Ecto neural progenitor cell (in vitro differentiated cells): ENCODE measurements at regions not wholly inside any gene's neighbourhood (a gene's known extent, or its start where the extent isn't known, plus 50 kb on each side); places are given as distances from the start of the nearest gene placed in this dataset.
"Not testable (repeated sequence)": the region's sequence is repeated elsewhere in the genome, so short reads cannot be mapped to it uniquely, and the experiment has no call there.

Experiments
- DNase-seq: peaks from one replicate; pipeline ENCODE4 v3.0.0-alpha.2; 2018; ENCODE audit warnings: low spot score

DNA sequence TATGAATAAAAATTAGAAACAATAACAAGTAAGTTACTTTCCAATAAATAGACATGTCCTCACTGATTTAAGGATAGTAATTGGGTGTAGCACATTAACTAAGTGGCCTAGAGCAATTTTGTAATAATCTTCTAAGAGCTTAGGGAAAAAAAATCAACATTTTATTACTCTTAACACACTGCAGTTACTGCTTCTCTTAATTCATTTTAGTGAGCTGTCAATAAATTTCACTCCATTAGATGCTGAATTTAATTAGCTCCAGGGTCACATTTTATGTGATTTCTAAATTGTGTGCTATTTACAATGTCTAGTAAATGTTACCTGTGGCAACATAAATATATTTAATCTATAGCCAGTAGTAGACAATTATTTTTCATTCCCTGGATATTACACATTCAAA, 612.0 kb downstream of the C4orf33 start:
- no peak for DNase-seq

DNA sequence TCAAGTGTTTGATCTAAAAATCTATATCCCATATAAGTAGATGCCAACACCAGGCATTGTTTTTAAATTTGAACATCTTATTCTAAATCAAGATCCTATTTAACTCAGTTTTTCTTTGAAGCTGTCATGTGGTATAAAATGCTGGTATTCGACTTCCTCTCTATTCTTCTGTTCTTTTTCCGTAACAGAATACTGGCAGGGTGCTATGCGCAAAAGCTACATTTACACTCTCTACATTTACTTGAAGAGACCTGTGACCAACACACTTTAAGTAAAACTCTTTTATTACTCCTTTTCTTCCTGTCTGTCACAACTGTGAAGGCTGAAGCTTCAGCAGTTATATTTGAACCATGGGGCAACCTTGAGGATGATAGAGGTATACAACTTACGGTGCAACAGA, 612.8 kb downstream of the C4orf33 start:
- DNase-seq: no peak

DNA sequence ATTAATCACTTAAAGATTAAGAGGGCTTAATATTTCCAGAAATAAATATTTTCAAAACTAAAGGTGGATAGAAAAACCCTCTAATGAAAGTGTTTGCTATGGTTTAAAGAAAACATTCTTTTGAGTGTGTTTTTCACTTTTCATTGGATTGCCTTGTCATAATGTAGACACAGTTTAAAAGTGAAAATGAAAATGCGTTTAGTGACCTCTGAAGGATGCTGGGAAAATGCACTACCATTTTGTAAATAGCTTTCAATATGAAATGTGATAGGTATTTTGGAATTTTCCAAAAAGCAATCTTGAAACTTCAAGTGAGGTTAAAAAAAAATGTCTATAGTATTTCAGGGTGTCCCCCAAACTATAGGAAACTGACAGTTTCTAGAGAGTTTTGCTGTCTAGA, 642.2 kb downstream of the C4orf33 start:
- no peak for DNase-seq

DNA sequence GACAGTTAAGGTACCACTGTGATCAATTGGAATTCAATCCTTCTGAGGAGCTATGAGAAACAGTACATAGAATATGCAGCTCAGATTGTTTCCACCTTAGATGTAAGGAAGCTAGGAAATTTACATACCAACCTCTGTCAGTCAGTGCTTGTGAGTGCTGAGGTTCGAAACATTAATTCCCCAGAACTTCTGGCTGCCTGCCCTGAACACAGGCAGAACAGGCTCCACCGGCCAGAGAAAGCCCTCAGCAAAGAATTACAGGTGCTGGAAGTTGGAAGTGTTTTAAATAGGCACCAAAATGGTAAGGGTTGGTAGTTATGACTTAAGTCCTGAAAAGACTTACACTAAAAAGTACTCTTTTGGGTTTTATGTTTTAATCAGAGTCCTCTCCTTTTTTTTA, 651.8 kb downstream of the C4orf33 start:
- no peak for DNase-seq

DNA sequence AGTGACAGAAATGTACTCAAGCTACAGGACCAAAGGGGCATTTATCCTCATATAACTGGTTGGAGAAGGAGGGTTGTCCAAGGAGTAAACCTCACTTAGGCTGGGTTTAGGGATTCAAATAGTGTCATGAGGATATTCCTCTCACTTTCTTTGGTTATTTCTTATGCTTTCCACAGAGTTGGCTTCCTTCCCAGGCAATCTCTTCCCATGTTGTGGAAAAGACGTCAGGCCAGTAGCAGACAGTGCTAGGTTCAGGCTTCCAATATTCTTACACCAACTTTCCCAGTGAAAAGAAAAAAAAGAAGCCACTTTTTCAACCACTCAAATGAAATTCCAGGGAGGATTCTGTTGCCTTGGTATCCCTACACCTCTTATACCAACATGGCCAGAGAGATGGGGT, 653.0 kb downstream of the C4orf33 start:
- no peak for DNase-seq

DNA sequence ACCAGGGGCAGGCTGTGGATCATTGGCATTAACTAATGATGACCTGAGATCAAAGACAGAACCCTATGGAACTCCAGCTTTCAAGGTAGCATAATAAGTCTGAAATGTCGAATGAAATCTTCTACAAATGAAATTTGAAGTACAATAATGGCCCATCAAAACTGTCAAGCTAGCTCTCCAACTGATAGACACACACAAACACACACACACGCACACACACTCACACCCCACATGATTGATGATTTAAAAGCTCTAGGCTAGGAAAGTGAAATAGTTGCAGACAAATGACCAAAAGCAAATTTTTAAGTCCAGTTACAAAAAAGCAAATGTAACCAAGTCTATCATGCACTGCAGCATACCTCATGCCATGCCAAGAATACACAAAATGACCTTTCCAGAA, 655.7 kb downstream of the C4orf33 start:
- no peak for DNase-seq

DNA sequence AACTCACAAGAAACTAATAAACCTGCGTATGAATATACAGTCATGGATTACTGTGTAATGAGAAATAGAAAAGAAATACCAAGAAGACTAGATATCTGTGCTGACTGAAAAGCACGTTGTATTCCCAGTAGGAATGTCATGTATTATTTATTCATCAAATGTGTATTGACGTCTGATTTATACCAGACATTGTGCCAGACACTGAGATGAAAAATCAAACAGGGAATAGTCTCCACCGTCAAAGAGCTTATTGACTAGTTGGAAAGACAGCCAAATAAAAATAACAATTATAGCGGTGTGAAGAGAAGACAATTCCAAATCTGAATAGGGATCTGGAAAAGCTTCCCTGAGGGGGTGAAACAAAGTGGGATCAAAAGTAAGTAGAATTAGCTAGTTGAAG, 687.6 kb downstream of the C4orf33 start:
- no peak for DNase-seq

DNA sequence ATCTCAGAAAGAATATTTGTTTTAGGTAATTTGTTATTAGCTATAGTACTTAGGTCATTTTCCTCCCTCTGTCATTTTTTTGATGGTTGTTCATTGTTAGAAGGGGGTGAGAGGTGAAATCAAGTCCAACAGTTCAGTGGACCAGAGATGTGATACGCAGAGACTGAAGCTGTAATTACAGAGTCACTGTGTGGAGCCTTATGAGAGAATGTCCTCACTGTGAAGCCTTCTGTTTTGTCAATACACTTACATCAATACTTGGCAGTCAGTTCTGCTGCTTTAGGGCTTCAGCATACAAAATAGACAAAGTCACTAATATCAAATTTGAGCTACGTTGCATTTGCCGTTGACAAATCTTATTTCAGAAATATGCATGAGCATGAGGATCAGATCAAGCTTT, 692.5 kb downstream of the C4orf33 start:
- no peak for DNase-seq

DNA sequence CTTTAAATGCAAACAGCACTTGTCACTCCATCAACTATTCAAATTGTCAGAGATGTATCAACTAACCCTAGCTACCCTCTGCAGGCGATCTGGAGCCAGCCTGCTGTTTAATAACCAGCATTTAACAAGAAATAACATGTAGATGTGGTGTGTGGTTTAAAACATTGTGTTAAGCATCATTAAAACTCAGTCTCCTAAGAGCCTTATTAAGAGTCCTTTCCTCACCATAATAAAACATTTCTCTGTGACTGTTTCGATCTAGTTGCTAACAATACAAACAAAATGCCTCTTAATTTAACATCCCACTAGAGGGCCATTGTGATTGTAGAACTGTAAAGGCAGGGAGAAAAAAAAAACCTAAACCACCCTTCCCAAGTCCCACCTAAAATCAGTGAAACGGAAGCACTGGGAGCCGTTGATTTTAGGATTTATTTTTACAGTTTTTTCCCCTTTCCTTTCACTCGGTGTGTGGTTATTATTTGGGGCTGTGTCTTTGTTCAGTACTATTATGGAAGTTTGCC, 708.6 kb downstream of the C4orf33 start:
- no peak for DNase-seq

DNA sequence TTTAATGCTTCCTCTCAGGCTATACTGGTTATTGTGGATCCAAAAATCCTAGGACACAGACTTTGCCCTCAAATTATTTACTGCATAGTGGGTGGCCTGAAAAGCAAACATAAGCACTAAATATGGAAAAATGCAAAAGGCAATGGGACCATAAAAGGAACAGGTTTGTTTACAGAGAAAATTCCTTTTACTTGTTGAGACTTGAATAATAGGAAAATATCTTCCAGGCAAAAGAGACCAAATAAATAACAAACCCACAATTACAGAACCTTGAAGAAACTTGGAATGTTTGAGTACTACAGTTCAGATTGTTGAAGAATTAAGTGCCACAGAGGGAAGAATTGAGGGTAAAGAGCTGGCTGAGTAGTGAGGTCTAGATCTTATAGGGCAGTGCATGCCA, 711.0 kb downstream of the C4orf33 start:
- no peak for DNase-seq

DNA sequence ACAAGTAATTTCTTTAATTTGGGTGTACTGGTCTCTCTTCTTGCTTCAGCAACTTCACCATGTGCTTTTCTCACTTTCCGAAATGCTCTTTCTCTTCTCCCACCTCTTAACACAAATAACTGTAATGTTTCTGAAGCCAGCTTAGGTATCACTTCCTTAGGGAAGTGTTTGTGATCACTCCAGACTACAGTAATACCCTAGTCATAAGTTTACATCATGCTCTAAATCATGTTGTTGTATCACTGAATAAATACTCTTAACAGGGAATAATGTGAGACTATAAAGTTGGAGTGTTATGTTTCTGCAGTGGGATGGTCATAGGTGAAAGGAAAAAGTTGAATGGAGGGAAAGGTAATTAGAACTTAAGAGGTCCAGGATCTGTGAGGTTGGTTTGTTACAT, 712.3 kb downstream of the C4orf33 start:
- DNase-seq: no peak

DNA sequence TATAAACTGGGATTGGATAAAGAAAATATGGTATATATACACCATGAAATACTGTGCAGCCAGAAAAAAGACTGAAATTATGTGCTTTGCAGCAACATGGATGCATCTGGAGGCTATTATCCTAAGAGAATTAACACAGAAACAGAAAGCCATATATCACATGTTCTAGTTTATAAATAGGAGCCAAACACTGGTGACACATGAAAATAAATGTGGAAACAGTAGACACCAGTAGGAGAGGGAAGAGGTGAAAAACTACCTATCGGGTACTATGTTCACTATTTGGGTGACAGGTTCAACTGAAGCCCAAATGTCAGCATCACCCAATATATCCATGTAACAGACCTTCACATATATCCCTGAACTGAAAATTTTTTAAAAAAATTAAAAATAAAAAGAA, 725.1 kb downstream of the C4orf33 start:
- no peak for DNase-seq

DNA sequence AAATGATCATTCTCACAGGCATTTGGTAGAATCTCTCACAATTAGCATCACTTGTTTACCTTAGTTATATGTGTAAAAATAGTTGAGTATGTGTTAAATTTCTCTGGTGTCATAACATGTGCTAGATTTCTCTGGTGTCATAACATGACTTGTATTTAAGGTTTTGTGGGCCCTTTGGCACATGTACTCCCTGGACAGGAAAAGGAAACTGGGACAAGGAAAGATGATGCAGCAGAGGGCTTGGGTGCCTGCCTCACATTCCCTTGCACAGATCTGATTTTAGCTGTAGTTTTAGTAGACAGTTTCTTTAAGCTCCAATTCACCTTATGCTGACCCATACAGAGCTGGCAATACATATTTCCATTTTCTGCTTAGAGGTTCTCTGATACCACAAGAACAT, 726.0 kb downstream of the C4orf33 start:
- no peak for DNase-seq

DNA sequence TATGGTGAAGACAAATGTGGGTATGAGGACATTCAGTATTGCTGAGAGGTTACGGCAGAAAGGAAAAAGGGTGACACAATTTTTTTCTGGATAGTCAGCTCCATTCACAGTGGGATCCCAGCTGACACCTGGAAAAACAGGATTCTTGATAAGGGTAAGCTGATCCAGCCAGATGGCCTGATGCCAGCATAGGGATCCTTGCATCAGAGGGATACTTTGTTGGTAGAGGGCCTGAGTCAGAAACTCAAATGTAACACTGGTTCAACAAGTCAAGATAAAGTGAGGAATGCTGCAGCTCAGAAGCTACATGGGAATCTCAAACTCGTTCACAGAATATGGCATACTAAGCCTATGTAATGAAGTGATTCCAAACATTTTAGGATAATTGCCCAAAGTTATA, 726.7 kb downstream of the C4orf33 start:
- no peak for DNase-seq

DNA sequence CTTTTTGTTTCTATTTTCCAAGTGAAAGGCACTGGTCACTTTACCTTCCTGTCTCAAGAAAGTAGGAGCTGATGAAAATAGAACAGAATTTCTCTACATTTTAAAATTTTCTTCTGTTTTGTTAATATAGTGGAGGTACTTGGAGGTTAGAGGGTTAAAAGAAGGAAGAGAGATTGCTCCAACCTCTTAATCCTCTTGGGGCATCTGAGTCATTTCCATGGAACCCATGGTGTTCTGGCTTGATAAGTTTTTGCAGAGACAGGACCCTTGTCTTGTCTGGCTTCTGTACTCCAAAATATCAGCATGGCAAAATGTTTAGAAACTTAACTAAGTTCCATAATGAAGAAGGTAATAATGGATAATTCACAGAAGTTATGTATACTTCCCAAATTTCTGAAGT, 727.2 kb downstream of the C4orf33 start:
- DNase-seq: no peak

DNA sequence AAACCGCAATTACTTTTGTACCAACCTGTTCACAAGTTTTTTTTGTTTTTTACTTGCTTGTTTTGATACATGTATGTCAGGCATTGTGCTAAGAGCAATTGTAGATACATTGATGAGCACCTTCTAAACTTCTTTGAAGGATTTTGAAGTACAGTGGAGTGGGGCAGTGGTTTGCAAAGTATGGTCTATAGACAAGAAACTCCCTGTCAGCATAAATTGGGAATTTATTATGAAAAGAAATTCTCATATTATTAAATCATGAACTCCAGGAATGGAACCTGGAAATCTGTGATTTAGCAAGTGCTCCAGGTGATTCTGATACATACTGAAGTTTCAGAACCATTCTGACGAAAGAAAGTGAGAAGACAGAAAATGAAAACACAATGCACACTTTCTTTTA, 733.4 kb downstream of the C4orf33 start:
- DNase-seq: no peak

DNA sequence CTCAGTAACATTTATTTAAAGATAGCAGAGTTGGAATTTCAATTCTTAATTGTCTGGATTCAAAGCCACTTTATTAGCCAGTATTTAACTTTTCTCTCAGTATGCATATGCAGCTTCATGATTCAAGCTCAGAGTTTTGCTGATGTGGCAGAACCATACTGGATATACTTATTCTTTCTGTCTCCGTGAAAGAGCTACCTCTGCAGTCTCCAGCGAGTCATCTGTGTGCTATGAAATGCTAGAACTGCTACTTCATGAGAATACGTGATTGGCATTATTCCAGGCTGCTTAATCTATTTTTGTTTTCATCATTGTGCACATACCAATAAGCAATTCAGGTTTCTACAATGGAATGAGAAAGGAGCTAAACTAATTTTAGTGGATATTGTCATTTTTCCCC, 743.7 kb downstream of the C4orf33 start:
- no peak for DNase-seq

DNA sequence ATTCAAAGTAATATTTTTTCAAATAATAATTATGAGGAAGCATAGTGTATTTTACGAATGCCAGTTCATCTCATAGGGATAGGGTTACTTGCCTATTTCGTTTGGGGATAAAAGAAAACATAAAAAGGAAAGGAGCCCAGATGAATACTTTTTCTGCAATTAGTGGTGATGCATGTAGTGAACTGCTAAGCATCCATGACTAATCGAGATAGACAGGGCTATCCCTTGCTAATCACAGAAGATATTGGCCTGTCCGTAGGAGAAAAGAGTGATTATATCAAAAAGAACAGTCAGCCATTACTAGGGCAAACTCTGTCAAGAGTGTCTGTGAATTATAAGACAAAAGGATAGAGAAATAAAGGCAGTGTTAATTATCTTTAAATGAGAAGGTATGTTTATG, 746.1 kb downstream of the C4orf33 start:
- no peak for DNase-seq

DNA sequence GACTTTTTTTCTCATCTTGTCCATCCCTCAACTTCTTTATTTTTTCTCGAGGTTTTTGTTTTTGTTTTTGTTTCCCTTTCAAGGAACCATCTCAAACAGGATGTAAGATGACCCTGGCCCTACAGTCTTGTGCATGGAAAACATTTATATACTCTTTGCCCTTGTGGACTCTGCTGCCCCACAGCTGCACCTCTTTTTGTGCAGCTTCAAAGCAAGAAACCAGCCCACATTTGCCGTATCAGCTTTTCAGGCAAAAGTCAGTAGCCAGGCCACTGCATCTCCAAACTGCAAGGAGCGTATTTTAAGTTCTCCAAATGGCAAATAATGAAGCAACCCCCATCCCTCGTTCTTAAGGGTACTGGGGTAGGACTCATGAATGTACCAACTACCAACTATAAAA, 756.5 kb downstream of the C4orf33 start:
- DNase-seq: no peak

DNA sequence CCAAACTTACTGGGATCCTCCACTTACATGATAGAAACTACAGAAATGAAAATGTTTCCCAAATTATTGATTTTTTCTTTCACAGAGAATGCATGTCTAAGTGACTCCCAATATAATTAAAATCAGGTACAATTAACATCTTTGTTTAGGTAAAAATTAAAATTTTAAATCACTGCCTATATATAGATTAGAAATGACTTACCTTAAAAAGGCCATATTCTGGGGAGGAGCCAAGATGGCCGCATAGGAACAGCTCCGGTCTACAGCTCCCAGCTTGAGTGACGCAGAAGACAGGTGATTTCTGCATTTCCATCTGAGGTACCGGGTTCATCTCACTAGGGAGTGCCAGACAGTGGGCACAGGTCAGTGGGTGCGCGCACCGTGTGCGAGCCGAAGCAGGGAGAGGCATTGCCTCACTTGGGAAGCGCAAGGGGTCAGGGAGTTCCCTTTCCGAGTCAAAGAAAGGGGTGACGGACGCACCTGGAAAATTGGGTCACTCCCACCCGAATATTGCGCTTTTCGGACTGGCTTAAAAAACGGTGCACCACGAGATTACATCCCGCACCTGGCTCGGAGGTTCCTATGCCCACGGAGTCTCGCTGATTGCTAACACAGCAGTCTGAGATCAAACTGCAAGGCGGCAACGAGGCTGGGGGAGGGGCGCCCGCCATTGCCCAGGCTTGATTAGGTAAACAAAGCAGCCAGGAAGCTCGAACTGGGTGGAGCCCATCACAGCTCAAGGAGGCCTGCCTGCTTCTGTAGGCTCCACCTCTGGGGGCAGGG, 757.9 kb downstream of the C4orf33 start:
- not testable (repeated sequence) for DNase-seq

DNA sequence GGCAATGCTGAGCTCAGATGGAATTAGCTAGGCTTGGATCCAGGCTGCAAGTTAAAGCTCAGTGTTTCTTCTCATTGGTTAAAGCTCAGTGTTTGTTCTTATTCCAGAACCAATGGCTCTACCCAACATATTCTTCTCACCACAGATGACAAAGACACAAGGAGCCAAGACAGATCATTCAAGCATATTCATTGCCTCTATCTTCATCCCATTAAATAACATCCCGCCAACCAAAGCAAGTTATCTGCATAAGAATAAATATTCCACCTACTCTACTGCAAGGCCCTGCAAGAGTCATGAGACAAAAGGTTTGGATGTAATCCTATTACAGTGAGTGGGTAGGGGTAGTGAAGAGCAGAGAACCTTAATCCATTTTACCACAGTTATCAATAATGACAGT, 766.5 kb downstream of the C4orf33 start:
- no peak for DNase-seq

DNA sequence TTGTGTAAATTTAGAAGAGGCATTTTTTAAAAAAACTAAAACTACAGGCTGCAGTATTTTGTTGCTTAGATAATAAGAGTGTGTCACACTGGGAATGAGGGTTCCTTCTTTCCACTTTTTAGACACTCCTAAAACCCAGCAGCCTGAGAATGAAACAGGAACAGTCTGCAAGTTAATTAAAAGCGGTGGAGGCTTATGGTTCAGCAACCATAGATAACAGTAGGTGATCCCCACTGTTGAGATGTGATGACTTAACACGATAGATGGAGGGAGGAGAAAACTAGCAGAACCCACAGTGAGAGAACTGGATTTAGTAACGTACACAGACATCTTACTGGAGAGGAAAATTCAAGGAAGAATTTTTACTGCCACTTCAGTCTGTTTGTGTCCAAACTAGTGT, 767.3 kb downstream of the C4orf33 start:
- no peak for DNase-seq

DNA sequence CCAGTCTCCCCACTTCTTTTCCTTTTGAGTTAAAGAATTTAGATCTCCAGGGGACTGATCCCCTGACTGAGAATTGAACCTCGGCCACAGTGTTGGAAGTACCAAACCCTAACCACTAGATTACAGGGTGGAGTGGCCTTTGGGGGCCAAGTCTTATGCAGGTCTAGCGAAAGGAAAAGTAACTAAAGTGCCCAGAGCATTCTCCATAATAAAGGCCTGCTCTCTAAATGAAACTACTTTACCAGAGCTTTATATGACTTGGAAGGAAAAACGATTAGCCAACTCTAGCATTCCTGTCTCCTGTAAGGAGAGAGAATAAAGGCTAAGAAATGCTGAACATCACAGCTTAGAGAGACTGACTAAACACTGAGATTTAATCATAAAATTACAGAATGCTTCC, 788.0 kb downstream of the C4orf33 start:
- no peak for DNase-seq

DNA sequence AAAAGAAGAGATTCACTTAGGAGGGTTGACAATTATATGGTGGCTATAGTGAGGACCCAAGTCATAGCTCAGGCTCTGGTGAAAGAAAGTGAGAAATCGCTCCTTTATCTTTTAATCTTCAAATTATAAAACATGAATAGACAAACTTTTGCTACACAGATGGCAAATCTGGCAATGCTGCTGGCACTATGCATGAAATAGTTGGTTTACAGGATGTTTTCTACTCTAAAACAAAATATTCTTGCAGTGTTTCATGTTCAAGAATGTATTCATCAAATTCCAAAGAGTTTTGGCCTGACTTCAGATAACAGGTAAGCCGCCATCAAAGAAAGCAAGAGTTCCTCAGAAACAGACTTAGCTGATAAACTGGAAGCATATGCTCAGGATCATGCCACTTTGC, 801.2 kb downstream of the C4orf33 start:
- DNase-seq: no peak
